Gastrocnemius medialis (tissue), 4 donors: ENCODE measurements at regions not wholly inside any gene's neighbourhood (a gene's known extent, or its start where the extent isn't known, plus 50 kb on each side); places are given as distances from the start of the nearest gene placed in this dataset.

ENCODE experiments used
- CTCF ChIP-seq, 5 experiments: fragments of 450-650 bp in 3 of 5; fragments of 200-600 bp in 2 of 5; sonication (generic) in 2 of 5; IDR thresholded peaks in 4 of 5; conservative IDR thresholded peaks in 1 of 5; 1 replicate in 4 of 5; 2 replicates in 1 of 5; pipeline ENCODE4 v1.5.1; 2016 to 2019; ENCODE audit warnings: antibody characterized with exemption in 5 of 5, mild to moderate bottlenecking in 3 of 5, moderate library complexity in 3 of 5
- POLR2A ChIP-seq, 2 donors: fragments of 450-650 bp; IDR thresholded peaks; one replicate each; pipeline ENCODE4 v1.6.1; 2017; ENCODE audit warnings: antibody characterized with exemption in 2 of 2, mild to moderate bottlenecking in 2 of 2, moderate library complexity in 2 of 2

DNA sequence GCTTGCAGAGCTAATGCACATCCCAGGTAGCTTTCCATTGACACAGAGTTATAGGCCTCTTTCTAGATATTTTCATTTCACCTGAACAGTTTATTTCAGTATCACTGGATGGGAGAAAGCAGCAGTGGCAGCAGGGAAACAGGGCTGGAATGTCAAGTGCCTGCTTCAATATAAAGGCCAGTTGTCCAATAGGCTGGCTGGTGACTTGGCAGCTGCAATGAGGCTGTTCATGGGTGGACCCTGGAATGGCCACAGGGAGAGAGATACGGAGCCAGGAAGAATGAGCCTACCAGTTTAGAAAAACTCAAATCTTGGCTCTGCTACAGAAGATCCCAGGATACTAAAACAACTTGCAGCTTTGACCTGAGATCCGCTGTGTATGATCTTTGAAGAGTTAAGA, 185.0 kb downstream of the BCL11A start:
- TF ChIP-seq POLR2A (IDR thresholded peaks at IDR 0.05), result no peak
- TF ChIP-seq CTCF (IDR thresholded peaks at IDR 0.05 in 4 of 5, conservative IDR thresholded peaks at IDR 0.05 in 1 of 5), result no peak
